ENCODE measurements at regions not wholly inside any gene's neighbourhood (a gene's known extent, or its start where the extent isn't known, plus 50 kb on each side); places are given as distances from the start of the nearest gene placed in this dataset.

DNA sequence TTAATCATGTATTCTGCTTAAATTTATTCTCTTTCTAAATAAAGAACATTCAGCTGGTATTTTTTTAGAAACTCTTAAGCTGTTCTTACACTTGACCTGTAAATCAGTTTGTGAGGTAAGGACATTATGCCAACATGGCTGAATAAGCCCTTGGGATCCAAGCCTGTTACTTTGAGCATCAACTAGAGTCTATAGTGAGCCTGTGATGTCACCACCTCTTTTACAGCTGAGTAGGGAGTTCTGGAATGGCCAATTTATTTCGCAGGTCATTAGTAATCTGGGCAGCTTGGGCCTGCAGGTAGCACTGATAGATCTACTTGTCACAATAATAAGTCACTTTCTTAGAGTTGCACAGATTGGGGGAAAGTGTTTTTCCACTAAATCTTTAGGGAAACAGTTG lies 915.2 kb upstream of the MBL2 start:
- H3K27ac Mint-ChIP-seq: no peak overlapping the region
- TF ChIP-seq, protein P1, sequence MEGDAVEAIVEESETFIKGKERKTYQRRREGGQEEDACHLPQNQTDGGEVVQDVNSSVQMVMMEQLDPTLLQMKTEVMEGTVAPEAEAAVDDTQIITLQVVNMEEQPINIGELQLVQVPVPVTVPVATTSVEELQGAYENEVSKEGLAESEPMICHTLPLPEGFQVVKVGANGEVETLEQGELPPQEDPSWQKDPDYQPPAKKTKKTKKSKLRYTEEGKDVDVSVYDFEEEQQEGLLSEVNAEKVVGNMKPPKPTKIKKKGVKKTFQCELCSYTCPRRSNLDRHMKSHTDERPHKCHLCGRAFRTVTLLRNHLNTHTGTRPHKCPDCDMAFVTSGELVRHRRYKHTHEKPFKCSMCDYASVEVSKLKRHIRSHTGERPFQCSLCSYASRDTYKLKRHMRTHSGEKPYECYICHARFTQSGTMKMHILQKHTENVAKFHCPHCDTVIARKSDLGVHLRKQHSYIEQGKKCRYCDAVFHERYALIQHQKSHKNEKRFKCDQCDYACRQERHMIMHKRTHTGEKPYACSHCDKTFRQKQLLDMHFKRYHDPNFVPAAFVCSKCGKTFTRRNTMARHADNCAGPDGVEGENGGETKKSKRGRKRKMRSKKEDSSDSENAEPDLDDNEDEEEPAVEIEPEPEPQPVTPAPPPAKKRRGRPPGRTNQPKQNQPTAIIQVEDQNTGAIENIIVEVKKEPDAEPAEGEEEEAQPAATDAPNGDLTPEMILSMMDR (IDR thresholded peaks at IDR 0.05): no peak
- DNase-seq: no peak
- H3K9me3 Mint-ChIP-seq: peaks cover 29% of the 10 kb centered on the region
- H3K4me3 Mint-ChIP-seq: no peak overlapping the region
- no peaks in the 10 kb centered on the region for H3K4me1 Mint-ChIP-seq (ENCODE audit: low read depth)
- no peaks in the 10 kb centered on the region for H3K36me3 Mint-ChIP-seq (ENCODE audit: low read depth)
- no peaks in the 10 kb centered on the region for H3K27me3 Mint-ChIP-seq (ENCODE audit: insufficient read depth)

GRCh38 chr10:53682885-53683284 lies 910.3 kb upstream of the MBL2 start:
- H3K36me3 Mint-ChIP-seq (ENCODE audit: low read depth): no peaks in the 10 kb centered on the region
- no peaks in the 10 kb centered on the region for H3K4me1 Mint-ChIP-seq (ENCODE audit: low read depth)
- TF ChIP-seq, protein P1 (IDR thresholded peaks at IDR 0.05): no peak
- H3K27me3 Mint-ChIP-seq (ENCODE audit: insufficient read depth): no peaks in the 10 kb centered on the region
- no peak overlapping the region for H3K27ac Mint-ChIP-seq
- no peak overlapping the region for H3K4me3 Mint-ChIP-seq
- DNase-seq: no peak
- H3K9me3 Mint-ChIP-seq: peaks cover 26% of the 10 kb centered on the region

- no peak for DNase-seq
- H3K4me1 Mint-ChIP-seq (ENCODE audit: low read depth): no peaks in the 10 kb centered on the region
- no peak overlapping the region for H3K27ac Mint-ChIP-seq
- H3K4me3 Mint-ChIP-seq: no peak overlapping the region
- no peaks in the 10 kb centered on the region for H3K36me3 Mint-ChIP-seq (ENCODE audit: low read depth)
- TF ChIP-seq, protein P1 (IDR thresholded peaks at IDR 0.05): no peak
- peaks cover 26% of the 10 kb centered on the region for H3K9me3 Mint-ChIP-seq
- H3K27me3 Mint-ChIP-seq (ENCODE audit: insufficient read depth): no peaks in the 10 kb centered on the region
Measured at GRCh38 chr10:53682458-53682857, 909.9 kb upstream of the MBL2 start.

- Mint-ChIP-seq H3K9me3 (peaks cover 21% of the 10 kb centered on the region), H3K36me3 (ENCODE audit: low read depth) (no peaks in the 10 kb centered on the region), H3K27me3 (ENCODE audit: insufficient read depth) (no peaks in the 10 kb centered on the region), H3K27ac (no peak overlapping the region), H3K4me1 (ENCODE audit: low read depth) (no peaks in the 10 kb centered on the region), H3K4me3 (no peak overlapping the region)
- TF ChIP-seq, protein P1 (IDR thresholded peaks at IDR 0.05): no peak
- DNase-seq: no peak
Measured at GRCh38 chr10:53679666-53680065, 907.1 kb upstream of the MBL2 start.

DNA sequence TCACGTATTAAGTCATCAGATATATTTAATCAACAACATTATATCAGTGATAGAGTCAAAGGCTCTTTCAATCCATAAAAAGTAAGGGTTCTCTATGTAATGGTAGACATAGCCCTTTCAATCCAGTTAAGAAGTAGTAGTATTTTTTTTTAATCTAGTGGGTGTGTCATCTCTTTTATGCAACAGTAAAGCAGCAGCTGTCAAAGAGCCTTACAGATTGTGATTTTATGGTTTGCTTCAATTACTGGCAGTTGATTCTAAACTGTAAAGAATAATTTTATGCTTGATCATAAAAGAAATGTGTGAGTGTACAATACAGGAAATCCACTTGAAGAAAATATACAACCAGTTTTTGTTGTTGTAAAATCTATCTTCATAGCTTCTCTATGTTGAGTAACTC lies 902.6 kb upstream of the MBL2 start:
- no peak overlapping the region for H3K4me3 Mint-ChIP-seq
- no peak overlapping the region for H3K27ac Mint-ChIP-seq
- H3K36me3 Mint-ChIP-seq (ENCODE audit: low read depth): no peaks in the 10 kb centered on the region
- peaks cover 8% of the 10 kb centered on the region for H3K9me3 Mint-ChIP-seq
- TF ChIP-seq, protein P1 (IDR thresholded peaks at IDR 0.05): no peak
- no peaks in the 10 kb centered on the region for H3K27me3 Mint-ChIP-seq (ENCODE audit: insufficient read depth)
- H3K4me1 Mint-ChIP-seq (ENCODE audit: low read depth): no peaks in the 10 kb centered on the region
- DNase-seq: no peak

DNA sequence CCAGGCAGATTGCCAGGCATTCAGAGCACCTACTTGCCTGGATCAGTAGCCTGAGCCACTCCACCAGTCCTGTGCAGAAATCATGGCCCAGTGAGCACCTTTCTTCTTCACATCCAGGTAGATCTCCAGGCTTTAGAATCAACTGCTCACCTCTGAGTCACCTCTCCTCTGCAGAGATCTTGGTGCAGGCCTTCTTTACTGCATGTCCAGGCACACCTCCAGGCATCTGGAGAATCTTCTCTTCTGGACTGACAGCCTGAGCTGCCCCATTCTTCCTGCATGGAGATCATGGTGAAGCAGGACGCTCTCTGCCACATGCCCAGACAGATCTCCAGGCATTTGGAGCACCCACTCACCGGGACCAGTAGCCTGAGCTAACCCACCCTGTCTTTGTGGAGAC lies 894.5 kb upstream of the MBL2 start:
- TF ChIP-seq, protein P1 (IDR thresholded peaks at IDR 0.05): no peak
- no peak for DNase-seq
- H3K27ac Mint-ChIP-seq: no peak overlapping the region
- H3K9me3 Mint-ChIP-seq: peaks cover 41% of the 10 kb centered on the region
- H3K27me3 Mint-ChIP-seq (ENCODE audit: insufficient read depth): peaks cover 5% of the 10 kb centered on the region
- no peak overlapping the region for H3K4me3 Mint-ChIP-seq
- H3K36me3 Mint-ChIP-seq (ENCODE audit: low read depth): peaks cover 4% of the 10 kb centered on the region; the same call in 1 of the 2 replicates
- H3K4me1 Mint-ChIP-seq (ENCODE audit: low read depth): no peaks in the 10 kb centered on the region

Measured in HFFc6 (cell line).